GM12801 (cell line): ENCODE measurements at regions not wholly inside any gene's neighbourhood (a gene's known extent, or its start where the extent isn't known, plus 50 kb on each side); places are given as distances from the start of the nearest gene placed in this dataset.

Experiments used
- TF ChIP-seq, protein P1 (sequence below): IDR thresholded peaks from one replicate; pipeline ENCODE4 v1.5.1; 2011; ENCODE audit warnings: control low read depth; ENCODE audit not compliant: insufficient read length; ENCODE audit errors: extremely low read depth

DNA sequence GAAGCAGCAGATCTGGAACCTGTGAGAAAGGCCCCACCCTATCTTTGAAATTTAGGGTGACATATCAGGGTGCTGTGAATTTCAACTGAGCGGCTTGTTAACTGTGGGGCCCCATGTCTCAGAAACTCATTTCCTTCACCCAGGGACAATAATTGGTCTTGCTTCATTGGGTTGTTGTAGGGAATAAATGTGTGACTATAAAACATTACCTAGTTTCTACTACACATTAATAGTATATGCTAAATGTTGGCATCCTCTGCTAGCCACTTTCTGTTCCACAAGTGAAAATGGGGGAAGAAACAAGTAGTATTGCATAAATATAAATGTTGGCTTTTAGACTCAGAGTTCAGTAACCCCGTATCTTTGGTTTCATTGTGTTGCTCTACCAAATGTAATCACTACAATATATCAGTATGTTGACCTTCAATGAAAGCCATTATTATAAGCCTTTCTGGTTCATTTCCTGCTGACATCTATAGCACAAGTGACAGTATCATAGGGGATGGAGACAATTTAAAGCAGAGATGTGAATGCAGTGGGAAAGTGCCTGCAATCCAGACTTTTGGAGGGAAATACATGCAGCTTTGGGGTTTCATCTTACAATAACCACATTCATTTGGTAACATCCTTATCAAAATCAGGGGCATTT, 905.5 kb upstream of the RAG2 start:
- TF ChIP-seq, protein P1, sequence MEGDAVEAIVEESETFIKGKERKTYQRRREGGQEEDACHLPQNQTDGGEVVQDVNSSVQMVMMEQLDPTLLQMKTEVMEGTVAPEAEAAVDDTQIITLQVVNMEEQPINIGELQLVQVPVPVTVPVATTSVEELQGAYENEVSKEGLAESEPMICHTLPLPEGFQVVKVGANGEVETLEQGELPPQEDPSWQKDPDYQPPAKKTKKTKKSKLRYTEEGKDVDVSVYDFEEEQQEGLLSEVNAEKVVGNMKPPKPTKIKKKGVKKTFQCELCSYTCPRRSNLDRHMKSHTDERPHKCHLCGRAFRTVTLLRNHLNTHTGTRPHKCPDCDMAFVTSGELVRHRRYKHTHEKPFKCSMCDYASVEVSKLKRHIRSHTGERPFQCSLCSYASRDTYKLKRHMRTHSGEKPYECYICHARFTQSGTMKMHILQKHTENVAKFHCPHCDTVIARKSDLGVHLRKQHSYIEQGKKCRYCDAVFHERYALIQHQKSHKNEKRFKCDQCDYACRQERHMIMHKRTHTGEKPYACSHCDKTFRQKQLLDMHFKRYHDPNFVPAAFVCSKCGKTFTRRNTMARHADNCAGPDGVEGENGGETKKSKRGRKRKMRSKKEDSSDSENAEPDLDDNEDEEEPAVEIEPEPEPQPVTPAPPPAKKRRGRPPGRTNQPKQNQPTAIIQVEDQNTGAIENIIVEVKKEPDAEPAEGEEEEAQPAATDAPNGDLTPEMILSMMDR = no peak

DNA sequence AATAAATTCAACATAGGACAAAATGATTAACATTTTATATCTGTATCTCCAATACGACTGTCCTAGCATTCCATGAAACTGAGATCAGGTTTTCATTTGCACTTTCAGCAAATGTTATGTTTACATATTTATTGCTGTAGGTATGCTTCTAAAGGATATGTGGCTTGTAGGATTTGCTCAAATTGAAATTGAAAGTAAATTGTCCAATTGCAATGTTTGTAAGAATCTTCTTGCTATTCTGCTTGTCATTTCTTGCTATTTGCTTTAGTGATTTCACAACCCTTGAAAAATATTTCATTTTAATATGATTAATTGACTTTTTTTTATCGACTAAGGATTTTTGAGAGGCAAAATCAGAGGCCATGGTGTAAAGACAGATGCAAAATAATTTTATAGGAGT, 904.2 kb upstream of the RAG2 start:
- TF ChIP-seq, protein P1 = no peak

DNA sequence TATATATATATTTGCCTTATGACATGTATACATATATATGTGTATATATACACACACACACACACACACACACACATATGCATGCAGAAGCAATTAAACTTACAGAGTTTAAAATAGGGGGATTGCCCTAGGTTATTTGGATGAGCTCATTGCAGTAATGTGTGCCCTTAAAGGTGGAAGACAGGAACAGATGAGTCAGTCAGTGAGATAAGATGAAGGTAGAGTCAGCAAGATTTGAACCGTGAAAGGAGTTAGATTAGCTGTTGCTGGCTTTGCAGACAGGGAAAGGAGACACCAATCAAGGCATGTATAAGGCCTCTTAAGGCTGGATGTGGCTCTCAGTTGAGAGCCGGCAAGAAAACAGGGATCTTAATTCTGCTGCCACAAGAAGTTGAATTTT, 902.4 kb upstream of the RAG2 start:
- TF ChIP-seq, protein P1 = no peak

DNA sequence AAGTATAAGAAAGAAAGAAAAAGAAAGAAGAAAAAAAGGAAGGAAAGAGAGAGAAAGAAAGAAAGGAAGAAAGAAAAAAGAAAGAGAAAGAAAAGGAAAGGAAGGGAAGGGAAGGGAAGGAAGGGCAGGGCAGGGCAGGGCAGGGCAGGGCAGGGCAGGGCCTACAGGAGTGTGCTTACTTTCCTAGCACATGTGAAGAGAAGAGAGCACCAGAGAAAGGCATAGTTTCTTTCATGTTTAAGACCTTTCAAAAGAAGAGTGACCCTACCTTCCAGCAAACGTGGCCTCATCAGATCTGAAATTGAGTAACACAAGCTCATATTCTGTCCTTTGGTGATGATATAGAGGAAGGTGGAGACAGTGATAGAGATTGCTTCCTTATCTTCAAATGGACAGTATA, 899.3 kb upstream of the RAG2 start:
- TF ChIP-seq, protein P1 = no peak

DNA sequence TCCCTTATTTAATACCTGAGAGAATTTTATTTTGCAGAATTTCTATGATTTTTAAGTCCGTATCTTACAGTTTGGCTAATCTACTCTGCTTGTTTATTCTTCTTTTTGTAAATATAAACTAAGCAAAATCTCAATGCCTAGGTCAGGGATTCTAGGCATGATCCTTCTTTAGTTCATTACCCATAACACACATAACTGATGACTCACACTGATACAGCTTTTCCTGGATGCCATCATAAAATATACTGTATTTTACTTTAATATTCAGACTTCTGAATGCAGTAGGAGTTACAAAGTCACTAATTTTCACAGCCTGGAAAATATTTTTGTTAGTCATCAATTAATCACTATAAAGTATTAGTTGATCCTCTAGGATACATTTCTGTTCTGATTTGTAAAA, 898.2 kb upstream of the RAG2 start:
- TF ChIP-seq, protein P1 = no peak

DNA sequence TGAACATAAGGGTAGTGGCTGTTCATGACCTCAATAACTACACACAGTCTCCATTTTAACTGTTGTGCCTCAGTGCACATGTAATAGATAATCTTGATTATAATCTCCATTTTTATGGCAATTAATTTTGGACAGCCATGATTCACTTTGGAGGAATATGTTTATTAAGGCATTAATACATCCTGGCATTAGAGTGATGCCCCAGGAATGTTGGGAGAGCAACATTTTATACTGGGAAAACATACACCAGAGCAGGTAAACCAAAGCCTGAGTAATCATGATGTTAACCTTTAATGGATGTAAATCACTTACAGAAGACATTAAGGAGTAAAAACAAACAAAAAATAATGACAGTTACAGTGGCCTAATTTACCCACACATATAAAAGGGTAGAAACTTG, 886.3 kb upstream of the RAG2 start:
- TF ChIP-seq, protein P1 = no peak

DNA sequence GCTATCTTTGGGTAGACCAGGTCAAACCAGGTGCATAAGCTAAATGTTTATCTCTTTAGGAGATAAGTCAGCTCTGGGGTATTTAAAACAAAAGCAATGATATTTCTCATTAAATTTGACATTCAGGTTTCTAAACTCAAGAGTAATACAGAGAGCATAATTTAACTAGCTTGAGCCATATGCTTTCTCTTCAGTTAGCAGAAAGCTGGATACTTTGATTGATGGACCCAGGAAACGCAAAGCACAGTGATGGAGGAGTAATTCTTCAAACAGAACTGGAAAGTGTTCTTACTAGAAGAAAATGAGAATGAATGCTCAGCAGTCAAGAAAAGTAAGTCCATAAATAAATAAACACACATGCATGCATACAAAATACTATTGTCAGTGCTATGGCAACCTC, 885.7 kb upstream of the RAG2 start:
- TF ChIP-seq, protein P1 = no peak

DNA sequence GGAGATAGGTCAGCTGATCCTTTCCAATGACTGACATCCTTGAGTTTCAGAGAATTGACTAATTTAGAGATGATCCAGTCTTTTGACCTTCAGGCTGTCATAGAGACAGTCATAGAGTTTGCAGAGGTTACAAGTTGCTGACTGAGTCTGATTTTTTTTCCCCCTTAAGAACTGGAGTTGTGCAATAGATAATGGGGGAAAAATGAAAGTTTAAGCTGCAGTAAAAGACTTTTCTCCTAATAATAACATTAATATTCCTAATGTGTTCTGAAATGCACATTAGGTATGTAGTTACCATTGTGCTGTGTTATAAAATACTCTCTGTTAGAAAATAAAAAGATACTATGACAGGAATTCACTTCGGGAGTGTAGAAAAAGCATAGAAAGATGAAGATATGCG, 876.9 kb upstream of the RAG2 start:
- TF ChIP-seq, protein P1 = no peak
